K562 (cell line): ENCODE measurements at regions not wholly inside any gene's neighbourhood (a gene's known extent, or its start where the extent isn't known, plus 50 kb on each side); places are given as distances from the start of the nearest gene placed in this dataset.

Experiments
- ARNT ChIP-seq, 2 experiments: fragments of 450-650 bp; IDR thresholded peaks; 2 replicates each; pipeline ENCODE4 v1.6.1; 2016; ENCODE audit warnings: mild to moderate bottlenecking in 1 of 2
- C11orf30 ChIP-seq: fragments of 450-650 bp; IDR thresholded peaks from 2 replicates; pipeline ENCODE4 v1.6.1; 2016; ENCODE audit warnings: low read depth, mild to moderate bottlenecking
- CREB1 ChIP-seq, 2 experiments: sonication (generic) in 1 of 2; formaldehyde crosslinking in 1 of 2; IDR thresholded peaks; 2 replicates each; pipeline versions ENCODE4 v1.6.1 to v1.8.0; 2012 to 2022; ENCODE audit warnings: inconsistent platforms in 1 of 2, mild to moderate bottlenecking in 1 of 2, missing genetic modification reagents in 1 of 2, moderate library complexity in 1 of 2
- MAFF ChIP-seq: IDR thresholded peaks from 2 replicates; pipeline ENCODE4 v1.6.1; 2012; ENCODE audit warnings: low read length, improper control_type of control experiment
- MAFG ChIP-seq: fragments of 450-650 bp; conservative IDR thresholded peaks from 2 replicates; pipeline ENCODE4 v1.6.1; 2016; ENCODE audit warnings: missing genetic modification characterization, missing compliant biosample characterization
- MTA3 ChIP-seq: fragments of 450-650 bp; formaldehyde crosslinking; IDR thresholded peaks from 2 replicates; pipeline ENCODE4 v1.6.1; 2017; ENCODE audit warnings: mild to moderate bottlenecking, borderline replicate concordance
- RAD21 ChIP-seq, 2 experiments: fragments of 250-450 bp in 1 of 2; fragments of 450-650 bp in 1 of 2; sonication (Bioruptor Pico) in 1 of 2; formaldehyde crosslinking in 1 of 2; IDR thresholded peaks in 1 of 2; conservative IDR thresholded peaks in 1 of 2; 2 replicates each; pipeline versions ENCODE4 v1.4.0 to v1.8.0; 2020 to 2022; ENCODE audit warnings: mild to moderate bottlenecking in 2 of 2, moderate library complexity in 1 of 2
- SPI1 ChIP-seq: IDR thresholded peaks from 2 replicates; pipeline ENCODE4 v1.6.1; 2011; ENCODE audit warnings: low read depth, low read length, control low read depth, borderline replicate concordance
- ZBED1 ChIP-seq: IDR thresholded peaks from 2 replicates; pipeline ENCODE4 v1.6.1; 2014
- ZNF316 ChIP-seq: fragments of 450-650 bp; IDR thresholded peaks from 2 replicates; pipeline ENCODE4 v1.6.1; 2016
- ZNF551 ChIP-seq: fragments of 250-450 bp; sonication (Bioruptor Pico); IDR thresholded peaks from 2 replicates; pipeline ENCODE4 v1.5.0; 2021; ENCODE audit warnings: mild to moderate bottlenecking, moderate library complexity
- ZNF699 ChIP-seq: fragments of 250-450 bp; sonication (Bioruptor Pico); IDR thresholded peaks from 2 replicates; pipeline ENCODE4 v1.8.0; 2021; ENCODE audit warnings: mild to moderate bottlenecking, moderate library complexity; ENCODE audit not compliant: insufficient replicate concordance
- TF ChIP-seq, protein P1 (sequence below): fragments of 250-450 bp; sonication (Bioruptor Pico); IDR thresholded peaks from 2 replicates; pipeline ENCODE4 v1.8.0; 2022; ENCODE audit warnings: inconsistent platforms
- TF ChIP-seq, protein P2 (sequence below): fragments of 450-650 bp; formaldehyde crosslinking; IDR thresholded peaks from 2 replicates; pipeline ENCODE4 v1.4.0; 2022; ENCODE audit warnings: missing genetic modification characterization
- TF ChIP-seq, protein P3 (sequence below): sonication (generic); formaldehyde crosslinking; IDR thresholded peaks from 2 replicates; pipeline ENCODE4 v1.9.0; 2022; ENCODE audit warnings: mild to moderate bottlenecking, missing genetic modification reagents
- TF ChIP-seq, protein P4 (sequence below): fragments of 150-350 bp; IDR thresholded peaks from 2 replicates; pipeline ENCODE4 v1.6.1; 2014; ENCODE audit warnings: low read depth, mild to moderate bottlenecking, low read length, borderline replicate concordance
- TF ChIP-seq, protein P5 (sequence below): sonication (generic); formaldehyde crosslinking; IDR thresholded peaks from 2 replicates; pipeline ENCODE4 v1.5.0; 2020; ENCODE audit warnings: missing genetic modification reagents
- TF ChIP-seq, protein P6 (sequence below): sonication (generic); formaldehyde crosslinking; IDR thresholded peaks from 2 replicates; pipeline ENCODE4 v1.8.0; 2022; ENCODE audit warnings: mild to moderate bottlenecking, missing genetic modification reagents

DNA sequence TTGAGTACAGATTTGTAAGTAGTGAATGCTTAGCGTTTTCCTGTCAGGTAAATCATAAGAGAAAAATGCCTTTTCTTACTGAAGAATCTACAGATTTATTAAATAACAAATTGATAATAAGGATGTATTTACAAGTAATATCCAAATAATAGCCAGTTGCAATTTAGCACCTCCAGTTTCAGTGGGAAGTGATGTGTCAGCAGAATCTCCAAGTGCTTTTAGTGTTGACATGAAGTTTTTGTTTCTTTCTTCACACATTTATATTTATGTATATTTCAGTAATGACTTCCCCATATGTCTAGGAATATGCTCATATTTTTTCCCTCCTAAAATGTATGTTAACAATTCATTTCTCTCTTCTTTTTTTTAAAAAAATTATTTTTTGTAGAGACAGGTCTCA lies 229.9 kb upstream of the GRIN3A start (continued):
- no peak for TF ChIP-seq ZBED1
- TF ChIP-seq, protein P1, sequence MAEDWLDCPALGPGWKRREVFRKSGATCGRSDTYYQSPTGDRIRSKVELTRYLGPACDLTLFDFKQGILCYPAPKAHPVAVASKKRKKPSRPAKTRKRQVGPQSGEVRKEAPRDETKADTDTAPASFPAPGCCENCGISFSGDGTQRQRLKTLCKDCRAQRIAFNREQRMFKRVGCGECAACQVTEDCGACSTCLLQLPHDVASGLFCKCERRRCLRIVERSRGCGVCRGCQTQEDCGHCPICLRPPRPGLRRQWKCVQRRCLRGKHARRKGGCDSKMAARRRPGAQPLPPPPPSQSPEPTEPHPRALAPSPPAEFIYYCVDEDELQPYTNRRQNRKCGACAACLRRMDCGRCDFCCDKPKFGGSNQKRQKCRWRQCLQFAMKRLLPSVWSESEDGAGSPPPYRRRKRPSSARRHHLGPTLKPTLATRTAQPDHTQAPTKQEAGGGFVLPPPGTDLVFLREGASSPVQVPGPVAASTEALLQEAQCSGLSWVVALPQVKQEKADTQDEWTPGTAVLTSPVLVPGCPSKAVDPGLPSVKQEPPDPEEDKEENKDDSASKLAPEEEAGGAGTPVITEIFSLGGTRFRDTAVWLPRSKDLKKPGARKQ (CRISPR knock-in tag) = no peak
- peak; percentile 75 for TF ChIP-seq C11orf30
- no peak for TF ChIP-seq ARNT (IDR thresholded peaks at IDR 0.05)
- TF ChIP-seq, protein P2, sequence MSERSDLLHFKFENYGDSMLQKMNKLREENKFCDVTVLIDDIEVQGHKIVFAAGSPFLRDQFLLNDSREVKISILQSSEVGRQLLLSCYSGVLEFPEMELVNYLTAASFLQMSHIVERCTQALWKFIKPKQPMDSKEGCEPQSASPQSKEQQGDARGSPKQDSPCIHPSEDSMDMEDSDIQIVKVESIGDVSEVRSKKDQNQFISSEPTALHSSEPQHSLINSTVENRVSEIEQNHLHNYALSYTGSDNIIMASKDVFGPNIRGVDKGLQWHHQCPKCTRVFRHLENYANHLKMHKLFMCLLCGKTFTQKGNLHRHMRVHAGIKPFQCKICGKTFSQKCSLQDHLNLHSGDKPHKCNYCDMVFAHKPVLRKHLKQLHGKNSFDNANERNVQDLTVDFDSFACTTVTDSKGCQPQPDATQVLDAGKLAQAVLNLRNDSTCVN = no peak
- TF ChIP-seq CREB1 (IDR thresholded peaks at IDR 0.05) = no peak
- TF ChIP-seq CREB1 (CRISPR knock-in tag; IDR thresholded peaks at IDR 0.05) = no peak
- no peak for TF ChIP-seq MTA3
- peak; percentile 86 for TF ChIP-seq MAFF
- TF ChIP-seq, protein P3, sequence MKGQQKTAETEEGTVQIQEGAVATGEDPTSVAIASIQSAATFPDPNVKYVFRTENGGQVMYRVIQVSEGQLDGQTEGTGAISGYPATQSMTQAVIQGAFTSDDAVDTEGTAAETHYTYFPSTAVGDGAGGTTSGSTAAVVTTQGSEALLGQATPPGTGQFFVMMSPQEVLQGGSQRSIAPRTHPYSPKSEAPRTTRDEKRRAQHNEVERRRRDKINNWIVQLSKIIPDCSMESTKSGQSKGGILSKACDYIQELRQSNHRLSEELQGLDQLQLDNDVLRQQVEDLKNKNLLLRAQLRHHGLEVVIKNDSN (CRISPR knock-in tag) = no peak
- peak; percentile 84 for TF ChIP-seq ZNF316
- TF ChIP-seq RAD21 (CRISPR knock-in tag; conservative IDR thresholded peaks at IDR 0.05 in 1 of 2, IDR thresholded peaks at IDR 0.05 in 1 of 2) = no peak
- TF ChIP-seq, protein P4, sequence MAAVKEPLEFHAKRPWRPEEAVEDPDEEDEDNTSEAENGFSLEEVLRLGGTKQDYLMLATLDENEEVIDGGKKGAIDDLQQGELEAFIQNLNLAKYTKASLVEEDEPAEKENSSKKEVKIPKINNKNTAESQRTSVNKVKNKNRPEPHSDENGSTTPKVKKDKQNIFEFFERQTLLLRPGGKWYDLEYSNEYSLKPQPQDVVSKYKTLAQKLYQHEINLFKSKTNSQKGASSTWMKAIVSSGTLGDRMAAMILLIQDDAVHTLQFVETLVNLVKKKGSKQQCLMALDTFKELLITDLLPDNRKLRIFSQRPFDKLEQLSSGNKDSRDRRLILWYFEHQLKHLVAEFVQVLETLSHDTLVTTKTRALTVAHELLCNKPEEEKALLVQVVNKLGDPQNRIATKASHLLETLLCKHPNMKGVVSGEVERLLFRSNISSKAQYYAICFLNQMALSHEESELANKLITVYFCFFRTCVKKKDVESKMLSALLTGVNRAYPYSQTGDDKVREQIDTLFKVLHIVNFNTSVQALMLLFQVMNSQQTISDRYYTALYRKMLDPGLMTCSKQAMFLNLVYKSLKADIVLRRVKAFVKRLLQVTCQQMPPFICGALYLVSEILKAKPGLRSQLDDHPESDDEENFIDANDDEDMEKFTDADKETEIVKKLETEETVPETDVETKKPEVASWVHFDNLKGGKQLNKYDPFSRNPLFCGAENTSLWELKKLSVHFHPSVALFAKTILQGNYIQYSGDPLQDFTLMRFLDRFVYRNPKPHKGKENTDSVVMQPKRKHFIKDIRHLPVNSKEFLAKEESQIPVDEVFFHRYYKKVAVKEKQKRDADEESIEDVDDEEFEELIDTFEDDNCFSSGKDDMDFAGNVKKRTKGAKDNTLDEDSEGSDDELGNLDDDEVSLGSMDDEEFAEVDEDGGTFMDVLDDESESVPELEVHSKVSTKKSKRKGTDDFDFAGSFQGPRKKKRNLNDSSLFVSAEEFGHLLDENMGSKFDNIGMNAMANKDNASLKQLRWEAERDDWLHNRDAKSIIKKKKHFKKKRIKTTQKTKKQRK = no peak
- TF ChIP-seq ZNF551 (CRISPR knock-in tag) = no peak
- TF ChIP-seq SPI1 = no peak
- TF ChIP-seq, protein P5, sequence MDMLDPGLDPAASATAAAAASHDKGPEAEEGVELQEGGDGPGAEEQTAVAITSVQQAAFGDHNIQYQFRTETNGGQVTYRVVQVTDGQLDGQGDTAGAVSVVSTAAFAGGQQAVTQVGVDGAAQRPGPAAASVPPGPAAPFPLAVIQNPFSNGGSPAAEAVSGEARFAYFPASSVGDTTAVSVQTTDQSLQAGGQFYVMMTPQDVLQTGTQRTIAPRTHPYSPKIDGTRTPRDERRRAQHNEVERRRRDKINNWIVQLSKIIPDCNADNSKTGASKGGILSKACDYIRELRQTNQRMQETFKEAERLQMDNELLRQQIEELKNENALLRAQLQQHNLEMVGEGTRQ (CRISPR knock-in tag) = no peak
- TF ChIP-seq ZNF699 (CRISPR knock-in tag) = no peak
- TF ChIP-seq, protein P6, sequence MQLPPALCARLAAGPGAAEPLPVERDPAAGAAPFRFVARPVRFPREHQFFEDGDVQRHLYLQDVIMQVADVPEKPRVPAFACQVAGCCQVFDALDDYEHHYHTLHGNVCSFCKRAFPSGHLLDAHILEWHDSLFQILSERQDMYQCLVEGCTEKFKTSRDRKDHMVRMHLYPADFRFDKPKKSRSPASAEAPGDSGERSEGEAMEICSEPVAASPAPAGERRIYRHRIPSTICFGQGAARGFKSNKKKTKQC (CRISPR knock-in tag) = no peak
- peak; percentile 73 for TF ChIP-seq MAFG (tag)
